ENCODE measurements at regions not wholly inside any gene's neighbourhood (a gene's known extent, or its start where the extent isn't known, plus 50 kb on each side); places are given as distances from the start of the nearest gene placed in this dataset.
"Not testable (repeated sequence)": the region's sequence is repeated elsewhere in the genome, so short reads cannot be mapped to it uniquely, and the experiment has no call there.

DNA sequence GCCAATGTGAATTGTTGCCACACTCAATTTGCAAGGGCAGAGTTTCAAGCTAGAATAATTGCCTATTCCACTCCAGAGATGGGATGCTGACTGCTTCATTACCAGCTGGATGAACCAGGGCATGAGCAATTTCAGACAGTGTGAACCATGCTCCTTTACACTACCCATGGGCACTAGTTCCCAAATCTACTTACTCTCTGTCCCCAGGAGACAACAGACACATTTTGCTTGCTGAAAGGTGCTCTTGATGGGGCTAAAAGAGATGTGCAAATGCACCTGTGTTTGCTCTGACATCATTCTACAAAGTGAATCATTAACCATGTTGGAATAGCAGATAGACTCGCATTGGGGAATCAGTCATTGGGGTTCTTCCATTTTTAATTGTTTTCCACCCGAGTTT is 522.3 kb upstream of the NUDT12 start:
- POLR2A ChIA-PET = no interaction called here
- CTCF ChIA-PET = no interaction called here

DNA sequence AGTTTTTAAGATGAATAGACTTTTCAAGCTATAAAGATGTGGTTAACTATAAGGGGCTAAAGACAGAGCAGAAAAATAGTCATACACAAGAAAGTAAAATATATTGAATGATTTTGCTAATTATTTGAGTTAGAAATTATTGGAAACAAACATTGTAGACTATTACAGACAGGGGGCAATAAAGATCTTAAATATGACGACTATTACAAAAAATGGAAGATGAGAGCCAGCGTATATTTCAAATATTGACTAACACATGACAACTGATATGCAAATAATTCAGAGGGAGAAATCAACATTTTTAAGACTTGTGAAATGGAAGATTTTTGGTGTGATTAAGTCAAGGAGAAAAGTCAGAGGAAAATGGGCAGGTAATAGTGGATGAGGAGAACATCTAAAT is 520.2 kb upstream of the NUDT12 start:
- POLR2A ChIA-PET = no interaction called here
- CTCF ChIA-PET = no interaction called here

DNA sequence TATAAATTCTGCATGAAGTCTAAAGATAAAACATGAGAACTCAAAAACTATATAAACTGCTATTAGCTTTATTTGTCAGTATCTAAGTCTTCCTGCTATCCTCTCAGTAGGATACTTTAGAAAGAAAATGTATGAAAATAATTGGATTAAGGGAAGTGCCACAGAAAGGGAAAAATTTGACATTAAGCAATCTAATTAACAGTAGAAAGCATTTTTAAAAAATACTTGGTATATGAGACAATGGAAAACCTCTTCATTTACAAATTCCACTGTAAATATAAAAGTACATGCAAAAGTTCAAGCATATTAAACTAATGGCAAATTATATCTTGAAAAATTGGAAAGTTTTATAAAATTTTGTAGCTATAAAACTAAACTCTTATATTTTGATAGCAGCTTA is 518.6 kb upstream of the NUDT12 start:
- CTCF ChIA-PET = no interaction called here
- POLR2A ChIA-PET = no interaction called here

DNA sequence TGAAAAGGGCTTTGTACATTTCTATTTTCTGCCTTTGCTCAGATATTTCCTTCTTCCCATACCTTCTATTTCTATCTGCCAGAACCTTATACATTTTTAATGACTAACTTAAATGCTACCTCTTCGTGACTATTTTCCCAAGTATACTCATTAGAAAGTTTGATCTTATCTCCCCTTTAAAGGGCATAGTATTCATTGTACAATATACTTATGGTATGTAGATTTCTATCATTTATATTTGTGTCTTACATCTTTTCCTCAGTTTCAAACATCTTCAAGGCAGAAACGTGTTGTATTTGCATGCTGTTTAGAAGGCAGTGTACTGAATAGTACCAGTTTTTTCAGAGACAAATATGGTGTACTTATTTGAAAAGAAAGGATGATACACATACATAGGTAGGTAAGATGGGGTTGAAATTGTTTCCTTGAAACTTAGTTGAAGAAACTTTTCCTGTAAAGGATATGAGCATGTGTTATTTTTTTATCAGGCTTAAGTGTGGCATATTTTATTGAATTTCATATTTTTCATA is 518.1 kb upstream of the NUDT12 start:
- ChIA-PET POLR2A (no interaction called here), CTCF (no interaction called here)

DNA sequence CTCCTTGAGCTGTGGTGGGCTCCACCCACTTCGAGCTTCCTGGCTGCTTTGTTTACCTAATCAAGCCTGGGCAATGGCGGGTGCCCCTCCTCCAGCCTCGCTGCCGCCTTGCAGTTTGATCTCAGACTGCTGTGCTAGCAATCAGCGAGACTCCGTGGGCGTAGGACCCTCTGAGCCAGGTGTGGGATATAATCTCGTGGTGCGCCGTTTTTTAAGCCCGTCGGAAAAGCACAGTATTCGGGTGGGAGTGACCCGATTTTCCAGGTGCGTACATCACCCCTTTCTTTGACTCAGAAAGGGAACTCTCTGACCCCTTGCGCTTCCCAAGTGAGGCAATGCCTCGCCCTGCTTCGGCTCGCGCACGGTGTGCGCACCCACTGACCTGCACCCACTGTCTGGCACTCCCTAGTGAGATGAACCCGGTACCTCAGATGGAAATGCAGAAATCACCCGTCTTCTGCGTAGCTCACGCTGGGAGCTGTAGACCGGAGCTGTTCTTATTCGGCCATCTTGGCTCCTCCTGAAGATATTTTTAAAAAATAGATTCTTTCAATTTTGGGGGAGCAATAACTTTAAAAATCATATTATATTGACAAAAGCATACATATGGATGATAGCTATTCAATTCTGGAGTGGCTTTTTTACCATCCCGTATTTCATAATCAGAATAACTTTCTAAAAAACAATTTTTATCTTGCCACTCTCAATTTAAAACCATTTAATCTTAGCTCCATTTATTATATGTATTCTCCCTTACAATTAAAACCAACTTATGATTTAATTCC is 517.5 kb upstream of the NUDT12 start:
- POLR2A ChIA-PET, CTCF ChIA-PET: not testable (repeated sequence)

DNA sequence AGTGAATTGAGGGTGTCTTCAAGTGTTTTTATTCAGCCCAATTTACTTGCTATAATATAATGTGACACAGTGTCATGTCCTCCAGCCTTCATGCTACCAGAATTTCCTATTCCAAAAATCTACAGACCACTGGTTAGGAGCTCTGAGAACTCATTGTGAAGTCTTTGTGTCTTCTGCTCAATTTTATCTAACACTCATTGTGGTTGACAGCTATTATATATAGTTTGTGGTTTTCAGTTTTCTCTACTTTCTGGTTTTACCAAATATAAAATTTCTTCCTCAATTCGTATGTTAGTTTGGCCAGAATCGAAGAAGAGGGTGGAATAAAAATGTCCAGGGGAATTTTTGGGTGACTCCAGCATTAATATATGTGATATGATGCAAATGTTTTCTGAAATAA is 509.3 kb upstream of the NUDT12 start:
- ChIA-PET CTCF (no interaction called here), POLR2A (no interaction called here)

DNA sequence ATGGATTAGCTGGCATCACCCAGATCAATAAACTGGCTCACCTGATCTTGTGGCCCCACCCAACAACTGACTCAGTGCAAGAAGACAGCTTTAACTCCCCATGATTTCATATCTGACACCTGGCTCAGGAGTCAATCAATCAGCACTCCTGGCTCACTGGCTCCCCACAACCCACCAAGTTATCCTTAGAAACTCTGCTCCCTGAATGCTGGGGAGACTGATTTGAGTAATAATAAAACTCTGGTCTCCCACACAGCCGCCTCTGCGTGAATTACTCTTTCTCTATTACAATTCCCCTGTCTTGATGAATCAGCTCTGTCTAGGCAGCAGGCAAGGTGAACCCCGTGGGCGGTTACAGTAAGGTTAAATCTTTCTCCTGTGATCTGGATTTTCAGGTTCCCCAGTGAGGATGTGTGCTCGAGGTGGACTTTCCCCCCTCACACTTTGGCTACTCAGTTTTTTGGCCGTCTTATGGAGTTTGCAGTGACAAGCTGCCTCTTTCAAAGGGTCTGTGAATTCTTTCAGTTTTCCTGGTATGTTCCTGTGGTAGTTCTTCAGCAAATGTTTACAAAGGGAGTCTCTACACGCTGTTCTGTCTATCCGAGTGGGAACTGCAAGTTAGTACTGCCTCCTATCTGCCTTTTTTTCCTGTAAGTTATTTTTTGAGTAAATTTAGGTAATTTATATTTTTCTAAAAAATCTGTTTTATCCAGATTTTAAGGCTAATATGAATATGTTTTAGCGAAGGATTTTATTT is 500.2 kb upstream of the NUDT12 start:
- POLR2A ChIA-PET = no interaction called here

DNA sequence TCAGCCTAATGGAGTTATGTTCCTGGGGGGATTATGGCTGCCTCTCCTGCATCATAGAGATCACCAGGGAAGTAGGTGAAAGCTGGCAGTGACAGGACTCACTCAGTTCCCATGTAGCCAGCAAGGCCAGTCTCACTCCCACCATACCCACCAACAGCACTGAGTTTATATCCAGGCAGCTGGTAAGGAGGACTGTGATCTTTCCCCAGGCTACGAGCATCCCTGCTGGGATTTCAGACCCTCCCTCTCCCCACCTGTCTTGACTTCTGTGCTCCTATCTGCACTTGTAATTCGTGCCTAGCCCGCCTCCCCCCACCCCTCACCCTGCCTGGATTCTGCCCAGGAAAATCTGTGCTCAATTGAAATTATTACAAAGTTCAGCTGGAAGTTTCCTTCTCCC is 499.1 kb upstream of the NUDT12 start:
- ChIA-PET POLR2A (no interaction called here), CTCF (interaction anchor here (0.7 kb wide), 1 partner anchor 11 kb away, joined by 3 read pairs; no protein-coding TSS in a partner anchor)

More for the DNA sequence above, 500.2 kb upstream of the NUDT12 start:
- CTCF ChIA-PET = interaction anchor here (0.7 kb wide), 1 partner anchor 10 kb away, joined by 3 read pairs; no protein-coding TSS in a partner anchor

DNA sequence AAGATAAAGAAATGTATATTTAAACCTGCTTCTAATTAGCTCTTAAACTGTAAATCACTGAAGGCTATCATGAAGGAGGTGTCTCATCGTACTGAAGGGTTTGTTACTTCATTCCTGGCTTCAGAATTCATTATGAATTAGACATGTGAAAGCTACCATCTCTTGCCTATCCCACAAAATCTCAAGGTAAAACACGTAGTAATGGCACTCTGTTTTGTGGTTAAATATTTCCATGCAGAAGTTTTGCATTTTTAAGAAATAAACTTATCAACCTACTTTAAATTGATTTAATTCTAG is 490.7 kb upstream of the NUDT12 start:
- ChIA-PET POLR2A (no interaction called here), CTCF (no interaction called here)

DNA sequence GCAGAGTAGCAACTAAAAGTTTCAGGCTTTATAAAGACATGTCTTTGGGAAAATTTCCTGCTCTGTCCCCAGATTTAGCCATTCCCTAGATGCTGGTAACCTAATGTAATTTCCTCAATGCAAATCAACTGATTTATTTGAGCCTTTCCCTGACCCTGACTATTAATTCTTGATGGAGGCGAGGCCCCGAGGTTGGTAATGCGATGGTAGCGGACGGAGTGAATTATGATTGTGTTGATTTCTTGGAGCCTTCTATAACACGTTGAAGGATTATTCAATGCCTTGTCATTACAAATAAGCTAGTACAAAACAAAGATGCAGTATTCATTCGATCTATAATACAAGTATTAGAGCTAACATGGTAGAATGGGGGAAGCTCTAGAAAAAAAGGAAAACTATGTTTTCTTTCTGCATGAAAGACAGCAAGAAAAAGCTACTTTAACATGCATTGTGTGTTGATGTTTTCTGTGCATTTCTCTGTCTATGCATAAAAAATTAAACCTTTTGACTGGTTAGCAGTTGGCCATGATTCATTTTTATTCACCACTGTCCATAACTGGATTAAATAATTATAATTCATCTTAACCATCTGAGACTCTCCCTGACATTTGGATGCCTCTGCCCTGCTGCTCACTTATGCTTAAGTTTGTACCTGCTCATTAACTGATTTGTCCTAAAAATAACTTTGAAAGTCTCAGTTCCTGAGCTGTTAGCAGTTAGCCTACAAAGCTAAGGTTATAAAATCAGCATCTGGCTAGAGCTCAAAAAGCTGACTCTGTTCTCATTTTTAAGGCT is 490.2 kb upstream of the NUDT12 start:
- POLR2A ChIA-PET = no interaction called here
- CTCF ChIA-PET = no interaction called here

DNA sequence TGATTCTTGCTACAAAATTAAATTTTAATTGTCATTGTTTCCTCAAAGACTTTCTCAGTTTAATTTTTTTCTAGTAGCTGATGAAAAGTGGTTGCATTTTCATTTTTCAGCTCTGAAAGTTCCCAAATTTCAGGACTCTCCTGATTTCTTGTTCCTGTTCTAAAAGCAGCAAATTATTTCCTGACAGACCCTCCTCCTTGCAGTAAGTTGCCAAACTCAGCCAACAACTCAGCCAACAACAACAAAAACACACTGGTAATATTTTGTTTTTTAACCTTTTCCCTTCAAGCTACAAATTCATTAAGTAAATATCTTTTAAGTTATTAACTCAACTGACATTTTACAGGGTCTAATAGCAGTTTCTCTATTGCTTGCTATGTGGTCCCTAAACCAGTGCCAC is 487.8 kb upstream of the NUDT12 start:
- ChIA-PET POLR2A (no interaction called here), CTCF (no interaction called here)

DNA sequence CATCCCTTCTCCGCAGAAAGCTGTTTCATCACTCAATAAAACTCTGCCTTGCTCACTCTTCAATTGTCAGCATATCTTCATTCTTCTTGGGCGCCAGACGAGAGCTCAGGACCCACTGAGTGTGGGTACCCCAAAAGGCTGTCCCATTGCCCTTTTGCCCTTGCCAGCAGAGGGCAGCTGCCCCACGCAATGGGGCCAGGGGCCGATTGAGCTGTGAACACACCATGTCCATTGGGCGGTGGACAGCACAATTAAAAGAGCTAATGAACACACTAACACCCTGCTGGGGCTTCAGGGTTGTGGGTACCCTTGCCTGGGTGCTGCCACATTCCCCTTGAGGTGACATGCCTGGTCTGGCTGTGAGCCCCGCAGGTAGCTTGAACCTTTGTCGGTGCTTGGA is 487.2 kb upstream of the NUDT12 start:
- CTCF ChIA-PET = no interaction called here
- POLR2A ChIA-PET = no interaction called here

DNA sequence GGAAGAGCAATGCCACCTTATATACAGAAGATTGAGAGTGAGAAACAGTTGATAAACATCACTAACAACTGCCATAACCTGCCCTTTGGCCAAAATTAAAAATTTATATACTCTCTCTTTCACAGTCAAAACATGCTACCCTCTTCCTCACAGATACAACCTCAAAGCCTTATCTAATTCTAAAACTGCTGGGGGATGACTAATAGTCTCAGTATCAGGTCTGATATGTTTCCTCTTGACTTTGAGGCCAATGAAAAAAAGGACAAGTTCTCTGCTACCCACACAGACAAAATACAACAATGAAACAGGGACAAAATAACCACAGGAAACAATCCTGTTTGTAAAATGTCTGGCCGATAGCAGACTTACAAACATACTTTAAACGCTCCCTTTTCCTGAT is 485.6 kb upstream of the NUDT12 start:
- ChIA-PET POLR2A (no interaction called here), CTCF (no interaction called here)

DNA sequence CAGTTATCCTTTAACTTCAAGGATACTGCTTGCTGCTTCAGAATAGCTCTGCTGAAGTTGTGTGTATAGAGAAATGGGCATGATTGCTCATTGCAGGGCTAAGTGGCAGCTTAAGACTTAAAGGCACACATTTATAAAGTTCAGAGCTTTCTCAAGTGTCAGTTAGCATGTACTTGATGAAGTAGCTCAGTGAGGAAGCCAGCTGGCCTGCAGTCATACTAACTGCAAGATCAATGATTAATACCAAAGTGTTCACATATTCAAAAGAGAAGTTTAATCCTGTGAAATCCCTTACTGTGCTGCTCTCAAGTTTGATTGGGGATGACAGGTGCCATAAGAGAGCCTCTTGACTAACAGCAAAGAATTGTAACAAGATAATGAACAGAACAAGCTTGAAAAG is 483.4 kb upstream of the NUDT12 start:
- ChIA-PET POLR2A (no interaction called here), CTCF (no interaction called here)

DNA sequence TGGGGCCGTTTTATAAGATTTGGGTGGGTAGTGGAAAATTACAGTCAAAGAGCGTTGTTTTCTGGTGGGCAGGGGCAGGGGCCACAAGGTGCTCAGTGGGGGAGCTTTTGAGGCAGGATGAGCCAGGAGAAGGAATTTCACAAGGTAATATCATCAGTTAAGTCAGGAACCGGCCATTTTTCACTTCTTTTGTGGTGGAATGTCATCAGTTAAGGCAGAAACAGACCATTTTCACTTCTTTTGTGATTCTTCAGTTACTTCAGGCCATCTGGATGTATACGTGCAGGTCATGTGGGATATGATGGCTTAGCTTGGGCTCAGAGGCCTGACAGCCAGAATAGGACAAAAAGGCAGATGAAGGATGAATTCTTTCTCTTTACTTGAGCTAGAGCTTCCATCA is 477.3 kb upstream of the NUDT12 start:
- CTCF ChIA-PET, POLR2A ChIA-PET: not testable (repeated sequence)

DNA sequence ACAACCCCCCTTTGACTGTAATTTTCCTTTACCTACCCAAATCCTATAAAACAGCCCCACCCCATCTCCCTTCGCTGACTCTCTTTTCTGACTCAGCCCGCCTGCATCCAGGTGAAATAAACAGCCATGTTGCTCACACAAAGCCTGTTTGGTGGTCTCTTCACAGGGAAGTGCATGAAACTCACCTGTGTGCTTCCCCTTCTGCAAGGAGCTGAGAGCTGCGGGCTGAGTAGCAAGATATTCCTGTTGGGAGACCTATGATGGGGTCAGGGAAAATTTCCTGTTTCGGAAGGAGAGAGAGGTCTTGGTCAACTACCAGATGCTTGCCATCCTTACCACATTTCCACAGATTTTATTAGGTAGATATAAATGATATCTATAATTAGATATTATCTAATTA is 474.5 kb upstream of the NUDT12 start:
- POLR2A ChIA-PET, CTCF ChIA-PET: not testable (repeated sequence)

DNA sequence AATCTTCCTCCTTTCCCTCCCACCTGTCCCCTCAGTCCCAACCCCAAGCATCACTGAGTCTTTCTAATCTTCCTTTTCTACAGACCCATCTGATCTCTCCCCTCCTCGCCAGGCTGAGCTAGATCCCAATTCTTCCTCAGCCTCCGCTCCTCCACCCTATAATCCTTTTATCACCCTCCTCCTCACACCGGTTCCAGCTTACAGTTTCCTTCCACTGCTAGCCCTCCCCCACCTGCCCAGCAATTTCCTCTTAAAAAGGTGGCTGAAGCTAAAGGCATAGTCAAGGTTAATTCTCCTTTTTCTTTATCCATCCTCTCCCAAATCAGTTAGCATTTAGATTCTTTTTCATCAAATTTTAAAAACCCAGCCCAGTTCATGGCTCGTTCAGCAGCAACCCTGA is 470.6 kb upstream of the NUDT12 start:
- POLR2A ChIA-PET, CTCF ChIA-PET: not testable (repeated sequence)

DNA sequence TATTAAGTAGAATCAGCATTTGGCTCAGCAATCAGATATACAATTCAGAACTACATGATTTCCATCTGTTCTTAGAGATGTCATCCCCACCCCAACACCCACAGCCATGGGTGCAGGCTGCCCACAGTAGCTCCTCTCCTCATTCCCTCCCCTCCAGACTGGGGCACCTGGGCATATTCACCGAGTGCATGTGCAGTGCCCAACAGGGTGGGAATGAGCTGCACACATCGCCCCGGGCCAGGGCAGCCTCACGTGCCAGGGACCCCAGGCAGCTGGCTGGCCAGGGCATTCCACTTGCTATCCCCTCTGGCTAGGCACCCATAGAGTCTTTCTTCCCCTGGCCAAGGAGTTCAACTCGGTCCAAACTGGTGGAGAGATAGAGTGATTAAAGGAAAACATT is 461.9 kb upstream of the NUDT12 start:
- ChIA-PET POLR2A (no interaction called here), CTCF (no interaction called here)

DNA sequence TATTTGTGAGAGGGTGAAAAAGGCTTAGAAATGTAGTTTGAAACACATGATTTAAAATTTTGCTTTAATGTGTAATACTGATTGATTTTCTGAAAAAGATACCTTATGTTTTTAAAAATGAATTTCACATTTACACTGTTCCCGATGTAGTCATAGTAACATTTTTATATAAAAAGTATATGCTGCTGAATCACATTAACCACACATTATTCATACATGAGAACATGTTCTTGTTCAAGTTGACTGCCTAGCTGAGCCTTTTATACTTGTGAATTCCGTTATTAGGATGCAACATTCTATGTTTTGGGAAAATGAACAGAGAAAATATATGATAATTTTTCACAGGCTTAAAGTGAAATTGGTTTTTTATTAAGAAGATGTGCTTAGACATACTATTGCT is 461.1 kb upstream of the NUDT12 start:
- CTCF ChIA-PET = no interaction called here
- POLR2A ChIA-PET = no interaction called here

DNA sequence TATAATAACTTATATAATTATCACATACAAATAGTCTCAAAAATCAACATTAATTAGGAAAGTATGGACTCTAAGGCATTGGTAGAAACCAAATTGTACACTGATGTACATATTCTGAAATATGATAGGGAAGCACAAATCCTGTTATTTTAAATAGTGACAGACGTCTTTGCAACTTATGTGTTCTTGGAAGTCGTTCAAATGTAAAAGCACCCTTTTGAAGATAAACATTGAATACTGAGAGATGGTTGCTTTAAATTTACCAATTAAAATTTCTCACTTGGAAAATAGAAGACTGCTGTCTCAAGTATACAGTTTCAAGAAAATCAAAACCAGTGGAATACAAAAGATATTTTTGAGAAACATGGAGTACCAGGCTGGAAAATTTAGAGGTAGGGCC is 457.4 kb upstream of the NUDT12 start:
- ChIA-PET CTCF (no interaction called here), POLR2A (no interaction called here)

DNA sequence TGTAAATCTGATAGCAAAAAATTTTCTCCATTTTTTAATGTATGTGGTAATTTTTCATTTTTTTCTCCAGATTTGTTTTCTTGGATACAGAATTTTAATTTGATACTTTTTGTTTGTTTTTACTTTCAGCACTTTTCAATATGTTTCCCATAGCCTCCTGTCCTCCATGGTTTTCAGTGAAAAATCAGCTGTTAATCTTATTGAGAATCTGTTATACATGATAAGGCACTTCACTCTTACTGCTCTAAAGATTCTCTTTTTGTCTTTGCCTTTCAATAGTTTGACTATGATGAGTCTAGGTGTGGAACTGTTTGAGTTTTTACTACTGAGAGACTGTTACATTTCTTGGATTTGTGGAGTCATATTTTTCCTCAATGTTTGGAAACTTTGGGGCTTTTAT is 455.7 kb upstream of the NUDT12 start:
- CTCF ChIA-PET = no interaction called here

More for the DNA sequence above, 455.7 kb upstream of the NUDT12 start:
- POLR2A ChIA-PET = no interaction called here
